Erythroblast (primary cell): ENCODE measurements at regions not wholly inside any gene's neighbourhood (a gene's known extent, or its start where the extent isn't known, plus 50 kb on each side); places are given as distances from the start of the nearest gene placed in this dataset.

Experiments
- GATA1 ChIP-seq: IDR thresholded peaks from 2 replicates; pipeline ENCODE4 v1.6.1; 2011; ENCODE audit warnings: low read depth, mild to moderate bottlenecking, control low read depth, low read length, moderate library complexity
- POLR2A ChIP-seq: IDR thresholded peaks from 2 replicates; pipeline ENCODE4 v1.6.1; 2011; ENCODE audit warnings: mild to moderate bottlenecking, low read length

DNA sequence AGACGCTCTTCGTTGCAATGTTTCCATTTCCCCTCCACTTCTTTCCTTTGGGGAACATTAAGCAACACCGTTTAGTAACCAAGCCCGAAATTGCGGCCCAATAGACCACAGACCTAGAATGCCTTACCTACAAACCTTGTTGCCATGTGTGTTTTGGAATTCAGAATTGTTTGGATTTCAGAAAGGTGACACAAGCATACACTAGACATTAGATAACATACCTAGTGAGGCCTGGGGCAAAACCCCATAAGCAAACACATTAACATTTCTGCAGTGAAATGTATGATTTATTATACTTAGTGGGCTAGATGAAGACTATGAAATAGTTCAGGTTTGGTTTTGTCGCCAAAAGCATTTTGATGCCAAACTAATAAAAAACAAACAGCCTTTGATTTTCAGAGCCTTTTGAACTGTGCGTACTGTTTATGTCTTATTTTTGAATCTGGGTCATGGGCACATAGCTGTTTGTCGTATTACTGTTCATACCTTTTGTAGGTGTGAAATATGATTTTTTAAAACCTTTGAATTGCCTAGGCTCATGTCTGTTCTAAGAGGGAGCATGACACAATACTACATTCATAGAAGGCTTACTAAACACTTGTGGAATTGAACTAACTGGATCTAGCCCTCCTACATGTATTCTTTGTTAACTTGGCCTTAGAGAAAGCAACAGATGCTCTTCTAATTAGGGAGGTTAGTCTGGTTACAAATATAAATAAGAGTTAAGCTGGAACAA lies 88.6 kb upstream of the TMEM164 start:
- no peak for TF ChIP-seq POLR2A
- no peak for TF ChIP-seq GATA1
